Activated CD4-positive, CD25-positive, alpha-beta regulatory T cell treated with anti-CD3 and anti-CD28 coated beads, Interleukin-2, amount 50 U/mL, for 72 hours (primary cell): ENCODE measurements at regions not wholly inside any gene's neighbourhood (a gene's known extent, or its start where the extent isn't known, plus 50 kb on each side); places are given as distances from the start of the nearest gene placed in this dataset.

Experiments
- DNase-seq: peaks from one replicate; pipeline ENCODE4 v3.0.0; 2021

DNA sequence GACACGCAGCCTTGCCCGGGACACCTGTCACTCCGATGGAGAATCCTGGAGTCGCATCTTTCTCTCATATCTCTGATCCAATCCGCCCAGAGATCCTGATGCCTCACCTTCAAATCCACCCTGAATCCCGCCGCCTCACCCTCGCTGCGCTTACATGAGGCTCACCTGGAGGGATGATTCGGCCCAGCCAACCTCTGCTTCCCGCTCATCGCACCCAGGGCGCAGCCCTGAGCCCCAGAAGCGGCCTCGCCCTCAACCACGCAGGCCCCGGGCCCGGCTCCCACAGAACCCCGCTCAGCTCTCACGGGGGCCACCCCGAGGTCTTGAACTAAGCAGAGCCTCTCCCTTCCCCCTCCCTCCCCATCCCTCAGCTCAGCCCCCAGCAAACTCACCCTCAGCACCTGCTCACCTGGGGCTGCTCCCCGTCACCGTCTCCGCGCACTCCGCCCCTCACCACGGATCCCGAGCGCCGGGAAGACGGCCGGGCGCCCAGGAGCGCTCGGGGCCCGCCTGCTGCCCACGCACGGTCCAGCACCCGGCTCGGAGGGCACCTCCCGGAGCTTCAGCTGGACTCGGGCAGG lies 160.0 kb downstream of the NDUFA10 start:
- no peak for DNase-seq

DNA sequence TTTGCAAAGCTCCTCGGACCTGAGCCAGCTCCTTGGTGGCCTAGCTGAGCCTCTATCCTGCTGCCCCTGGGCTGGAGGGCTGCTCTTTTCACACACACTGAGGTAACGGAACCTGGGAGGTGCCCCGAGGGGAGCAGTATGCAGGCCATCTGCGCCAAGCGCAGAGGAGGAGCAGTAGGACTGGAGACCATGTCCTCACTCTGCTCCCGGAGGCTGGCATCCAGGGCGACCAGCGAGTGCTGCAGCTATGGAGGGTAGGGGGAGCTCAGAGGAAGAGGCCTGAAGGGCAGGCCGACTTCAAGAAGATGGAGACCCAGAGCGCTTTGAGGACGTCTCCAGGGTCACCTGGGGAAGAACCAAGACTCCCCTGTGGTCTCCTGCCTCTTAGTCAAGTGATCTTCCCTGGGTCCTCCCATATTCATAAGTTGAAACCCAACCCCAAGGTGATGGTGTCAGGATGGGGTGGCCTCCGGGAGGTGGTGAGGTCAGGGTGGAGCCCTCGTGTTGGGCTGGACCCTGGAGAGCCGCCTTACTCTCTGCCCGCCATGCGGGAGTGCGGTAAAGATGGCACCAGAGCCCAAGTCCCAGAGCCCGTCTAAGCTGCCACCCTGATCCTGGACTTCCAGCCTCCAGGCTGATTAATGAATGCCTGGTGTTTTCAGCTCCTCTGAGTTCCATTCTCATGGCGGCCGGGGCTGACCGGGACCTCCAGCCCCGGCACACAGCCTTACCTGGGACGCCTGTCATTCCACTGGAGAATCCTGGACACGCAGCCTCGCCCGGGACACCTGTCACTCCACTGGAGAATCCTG lies 160.7 kb downstream of the NDUFA10 start:
- DNase-seq, result no peak

DNA sequence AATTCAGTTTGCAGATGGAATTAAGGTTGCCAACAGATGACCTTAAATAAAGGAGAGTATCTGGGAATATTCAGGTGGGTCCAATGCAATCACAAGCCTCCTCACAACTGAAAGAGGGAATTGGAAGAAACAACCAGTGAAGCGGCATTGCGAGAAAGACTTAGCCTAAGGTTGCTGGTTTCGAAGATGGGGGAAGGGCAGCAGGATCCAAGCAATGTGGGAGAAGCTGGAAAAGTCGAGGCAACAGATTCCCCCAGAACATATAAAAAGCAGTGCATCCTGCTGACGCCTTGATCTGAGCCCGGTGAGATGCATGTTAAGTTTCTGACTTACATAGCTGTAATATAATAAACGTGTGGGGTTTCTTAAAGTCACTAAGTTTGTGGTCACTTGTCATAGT lies 162.5 kb downstream of the NDUFA10 start:
- no peak for DNase-seq

DNA sequence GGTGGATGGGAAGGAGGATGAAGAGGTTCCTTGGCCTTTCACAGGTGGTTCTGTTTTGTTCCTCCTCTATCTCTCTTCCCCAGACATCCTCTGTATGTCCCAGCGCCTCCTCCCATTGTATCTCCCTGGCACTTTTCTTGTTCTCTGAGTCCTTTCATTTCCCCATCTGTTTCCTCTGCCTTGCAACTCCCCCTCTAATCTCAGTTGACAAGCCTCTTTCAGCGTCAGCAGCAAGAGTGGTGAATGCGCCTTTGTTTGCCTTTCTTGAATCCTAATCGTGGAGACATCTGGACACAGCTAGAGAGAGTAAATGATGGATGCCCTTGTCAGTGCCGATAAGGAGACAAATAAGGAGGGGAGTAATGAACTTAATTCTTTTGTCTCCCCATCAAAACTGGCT lies 167.0 kb downstream of the NDUFA10 start:
- no peak for DNase-seq

DNA sequence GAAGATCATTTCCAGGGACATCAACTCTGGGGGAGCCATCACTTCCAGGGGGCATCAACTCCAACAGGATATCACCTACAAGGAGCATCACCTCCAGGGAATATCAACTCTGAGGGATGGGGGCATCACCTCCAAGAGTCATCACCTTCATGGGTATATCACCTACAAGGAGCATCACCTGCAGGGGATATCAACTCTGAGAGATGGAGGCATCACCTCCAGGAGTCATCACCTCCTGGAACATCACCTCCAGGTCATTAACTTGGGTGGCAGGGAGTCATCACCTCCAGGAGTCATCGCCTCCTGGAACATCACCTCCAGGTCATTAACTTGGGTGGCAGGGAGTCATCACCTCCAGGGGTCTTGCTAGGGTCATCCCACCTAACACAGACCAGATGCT lies 167.6 kb downstream of the NDUFA10 start:
- DNase-seq, result no peak

DNA sequence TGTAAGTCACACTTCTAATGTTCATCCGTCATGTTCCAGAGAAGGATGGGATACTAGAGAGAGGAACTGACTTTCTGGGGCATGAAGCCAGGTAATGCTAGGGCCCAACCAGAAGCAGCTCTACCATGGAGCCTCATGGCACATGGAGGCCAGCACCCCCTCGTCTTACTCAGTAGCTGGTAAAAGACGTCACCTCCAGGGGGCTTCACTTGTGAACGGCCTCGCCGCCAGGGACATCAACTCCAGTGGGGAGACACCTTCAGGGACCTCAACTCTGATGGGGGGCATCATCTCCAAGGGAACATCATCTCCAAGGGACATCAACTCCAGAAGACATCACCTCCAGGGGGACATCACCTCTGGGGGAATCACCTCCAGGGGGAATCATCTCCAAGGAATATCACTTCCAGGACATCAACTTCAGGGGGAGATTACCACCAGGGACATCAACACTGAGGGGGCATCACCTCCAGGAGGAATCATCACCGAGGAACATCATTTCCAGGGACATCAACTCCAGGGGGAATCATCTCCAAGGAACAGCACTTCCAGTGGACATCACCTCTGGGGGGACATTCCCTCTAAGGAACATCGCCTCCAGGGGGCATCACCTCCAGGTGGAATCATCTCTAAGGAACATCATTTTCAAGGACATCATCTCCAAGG lies 168.4 kb downstream of the NDUFA10 start:
- DNase-seq, result no peak

DNA sequence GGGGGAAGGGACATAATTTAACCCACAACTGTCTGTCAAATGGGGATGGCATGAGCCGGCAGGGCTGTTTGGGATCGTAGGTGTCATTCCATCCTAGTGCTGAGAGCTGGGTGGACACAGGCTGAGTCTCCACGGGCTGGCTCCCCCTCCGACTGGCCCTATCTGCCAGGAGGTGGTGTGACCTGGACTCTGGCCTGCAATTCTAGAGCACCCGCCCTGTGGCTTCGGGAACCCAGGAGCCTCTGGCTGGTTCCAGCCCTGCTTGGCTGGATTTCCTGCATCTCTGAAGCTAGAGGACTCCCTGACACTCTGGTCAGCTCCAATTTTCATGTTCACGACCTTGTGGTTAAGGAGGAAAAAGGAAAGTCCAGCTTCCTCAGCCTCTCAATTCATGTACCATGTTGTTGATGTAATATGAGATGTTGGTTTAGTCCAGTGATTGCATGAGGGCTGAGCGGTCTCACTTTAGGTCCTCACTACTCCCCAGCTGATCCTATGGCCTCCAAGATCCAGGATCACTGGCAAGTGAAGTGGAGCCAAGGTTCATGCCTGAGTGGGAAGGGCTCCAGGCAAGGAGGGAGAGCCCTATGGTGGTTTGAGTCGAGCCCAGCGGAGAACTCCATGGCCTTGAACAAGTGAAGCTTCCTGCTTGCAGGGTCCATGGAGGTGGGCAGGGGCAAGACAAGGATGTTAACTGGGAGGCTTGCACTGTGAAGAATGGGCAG lies 169.1 kb downstream of the NDUFA10 start:
- DNase-seq, result no peak

DNA sequence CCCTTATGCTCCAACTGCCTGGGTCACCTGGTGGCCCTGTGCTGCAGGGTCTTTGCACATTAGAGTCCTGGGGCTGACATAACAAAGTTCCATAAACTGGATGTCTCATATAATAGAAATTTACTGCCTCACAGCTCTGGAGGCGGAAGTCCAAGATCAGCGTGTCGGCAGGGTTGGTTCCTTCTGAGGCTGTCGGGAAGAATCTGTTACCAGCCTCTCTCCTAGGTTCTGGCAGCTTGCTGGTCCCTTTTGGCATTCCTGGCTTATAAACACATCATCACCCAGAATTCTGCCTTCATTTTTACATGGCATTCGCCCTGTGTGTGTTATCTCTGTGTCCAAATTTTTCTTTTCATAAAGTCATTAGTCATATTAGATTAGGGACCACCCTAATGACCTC lies 170.5 kb downstream of the NDUFA10 start:
- no peak for DNase-seq

DNA sequence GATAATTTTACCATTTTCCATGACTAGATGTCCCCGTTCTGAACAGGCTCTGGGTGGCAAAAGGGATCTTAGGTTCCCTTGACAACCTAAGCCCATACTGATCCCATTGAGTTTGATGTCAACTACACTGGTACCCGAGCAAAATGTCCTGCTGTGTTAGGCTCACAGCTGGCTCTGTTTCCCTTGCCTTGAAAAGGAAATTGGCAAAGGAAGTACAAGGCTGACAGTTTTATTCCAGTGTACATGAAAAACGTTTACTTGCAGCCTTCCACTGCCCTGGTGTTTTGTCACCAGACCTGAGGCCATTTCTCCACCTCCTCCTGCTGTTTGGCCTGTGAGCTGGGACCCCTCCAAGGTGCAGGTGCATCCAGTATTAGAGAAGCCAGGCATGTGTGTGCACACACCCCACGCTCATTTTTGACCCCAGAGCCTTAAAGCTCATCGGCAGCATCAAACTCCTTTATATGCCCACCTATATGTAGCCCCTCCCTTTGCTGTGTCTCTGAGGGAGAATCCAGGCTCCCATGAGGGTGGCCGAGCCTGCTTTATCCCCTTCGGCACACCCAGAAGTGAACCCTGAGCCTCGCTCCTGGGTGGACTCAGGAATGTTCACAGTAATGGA lies 171.3 kb downstream of the NDUFA10 start:
- no peak for DNase-seq

DNA sequence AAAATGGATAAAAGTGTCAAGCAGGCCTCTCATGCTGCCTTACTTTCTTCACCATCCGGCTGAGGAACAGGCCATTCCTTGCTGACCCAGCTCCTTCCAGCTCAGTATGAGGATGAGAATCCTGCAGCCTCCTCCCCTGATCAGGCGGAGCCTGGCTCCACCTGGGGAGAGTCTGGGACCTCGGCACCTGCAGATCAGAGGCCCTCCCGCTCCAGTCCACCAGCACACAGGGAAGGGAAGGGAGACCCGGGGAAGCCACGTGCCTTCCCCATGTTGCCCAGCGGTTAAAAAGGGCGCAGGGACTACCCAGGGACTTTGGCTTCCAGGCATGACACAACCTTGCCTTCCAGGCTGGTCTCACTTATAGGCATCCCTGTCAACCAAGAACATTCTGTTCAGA lies 172.0 kb downstream of the NDUFA10 start:
- DNase-seq, result no peak

DNA sequence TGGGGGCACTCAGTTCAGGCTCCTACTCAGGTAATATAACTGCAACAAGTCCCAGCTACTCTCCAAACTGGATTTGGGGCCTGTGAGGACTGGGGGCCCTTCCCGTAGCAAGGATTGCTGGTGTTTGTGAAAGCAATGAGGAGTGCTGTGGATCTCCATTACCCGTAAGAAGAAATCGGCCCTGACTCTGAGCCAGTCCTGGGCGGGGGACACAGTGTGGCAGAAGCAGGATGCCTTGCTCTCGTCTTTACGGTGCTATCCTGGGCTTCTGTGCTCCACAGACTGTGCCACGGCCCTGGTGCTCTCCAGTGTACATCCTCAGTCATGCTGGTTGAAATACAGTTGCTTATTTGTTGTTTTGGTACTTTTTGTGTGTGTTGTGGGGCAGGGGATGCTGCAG lies 172.9 kb downstream of the NDUFA10 start:
- DNase-seq, result no peak

DNA sequence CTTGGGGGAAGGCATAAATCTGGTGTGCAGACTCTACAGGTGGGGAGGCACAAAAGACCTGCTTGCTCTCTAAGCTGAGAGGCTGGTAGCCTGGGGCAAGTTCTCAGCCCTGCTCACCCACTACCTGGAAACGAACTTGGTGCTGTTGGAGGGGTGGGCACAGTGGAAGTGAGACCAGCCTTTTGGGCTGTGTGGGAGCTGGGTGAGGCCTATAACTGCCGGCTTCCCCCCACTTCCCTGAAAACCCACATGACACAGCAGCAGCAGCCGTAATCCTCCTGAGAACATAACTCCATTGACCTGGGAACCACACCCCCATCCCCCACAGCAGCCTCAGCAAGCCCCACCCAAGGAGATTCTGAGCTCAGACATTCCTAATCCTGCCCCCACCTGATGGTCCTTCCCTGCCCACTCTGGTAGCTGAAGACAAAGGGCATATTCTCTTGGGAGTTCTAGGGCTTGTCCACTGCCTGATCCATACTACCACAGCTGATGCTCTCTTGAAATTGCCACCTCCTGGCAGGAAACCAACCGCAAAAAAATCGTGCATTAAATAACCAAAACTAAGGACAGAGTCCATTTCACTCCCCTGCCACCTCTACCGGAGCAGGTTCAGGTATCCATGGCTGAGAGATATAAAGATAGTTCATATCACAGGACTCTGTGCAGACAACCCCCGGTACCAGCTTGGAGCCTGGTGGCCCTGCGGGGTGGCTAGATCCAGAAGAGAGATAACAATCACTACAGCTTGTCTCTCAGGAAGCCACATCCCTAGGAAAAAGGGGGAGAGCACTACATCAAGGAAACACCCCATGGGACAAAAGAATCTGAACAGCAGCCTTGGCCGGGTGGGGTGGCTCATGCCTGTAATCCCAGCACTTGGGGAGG lies 178.1 kb downstream of the NDUFA10 start:
- DNase-seq, result no peak

DNA sequence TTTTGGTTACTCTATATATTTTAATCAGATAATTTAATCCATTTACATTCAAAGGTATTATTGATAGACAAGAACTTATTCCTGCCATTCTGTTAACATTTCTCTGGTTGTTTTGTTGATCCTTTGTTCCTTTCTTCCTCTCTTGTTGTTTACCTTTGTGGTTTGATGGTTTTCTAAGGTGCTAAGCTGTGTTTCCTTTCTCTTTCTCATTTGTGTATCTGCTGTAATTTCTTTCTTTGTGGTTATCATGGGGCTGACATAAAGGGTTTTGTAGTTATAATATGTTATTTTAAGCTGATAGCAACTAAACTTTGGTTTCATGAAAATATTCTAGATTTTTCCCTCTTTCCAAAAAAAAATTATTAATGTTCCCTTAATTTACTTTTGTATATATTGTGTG lies 179.2 kb downstream of the NDUFA10 start:
- DNase-seq, result no peak

DNA sequence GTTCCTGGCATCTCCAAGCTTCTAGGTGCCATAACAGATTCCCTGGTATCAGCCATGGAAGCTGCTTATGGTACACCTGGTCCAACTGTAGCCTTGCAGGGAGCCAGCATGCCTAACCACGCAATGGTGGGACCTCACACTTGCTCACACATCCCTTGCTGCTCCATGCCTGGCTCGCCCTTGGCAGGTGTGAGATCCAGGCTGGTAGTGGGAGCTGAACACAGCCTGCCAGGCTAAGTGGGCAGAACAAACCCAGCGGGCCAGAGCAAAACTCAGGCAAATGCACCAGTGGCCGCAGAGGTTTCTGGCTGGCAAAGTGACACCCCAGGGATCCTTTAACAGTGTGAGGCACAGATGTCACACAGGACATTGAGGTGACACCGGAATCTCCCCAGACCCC lies 185.8 kb downstream of the NDUFA10 start:
- DNase-seq, result no peak

DNA sequence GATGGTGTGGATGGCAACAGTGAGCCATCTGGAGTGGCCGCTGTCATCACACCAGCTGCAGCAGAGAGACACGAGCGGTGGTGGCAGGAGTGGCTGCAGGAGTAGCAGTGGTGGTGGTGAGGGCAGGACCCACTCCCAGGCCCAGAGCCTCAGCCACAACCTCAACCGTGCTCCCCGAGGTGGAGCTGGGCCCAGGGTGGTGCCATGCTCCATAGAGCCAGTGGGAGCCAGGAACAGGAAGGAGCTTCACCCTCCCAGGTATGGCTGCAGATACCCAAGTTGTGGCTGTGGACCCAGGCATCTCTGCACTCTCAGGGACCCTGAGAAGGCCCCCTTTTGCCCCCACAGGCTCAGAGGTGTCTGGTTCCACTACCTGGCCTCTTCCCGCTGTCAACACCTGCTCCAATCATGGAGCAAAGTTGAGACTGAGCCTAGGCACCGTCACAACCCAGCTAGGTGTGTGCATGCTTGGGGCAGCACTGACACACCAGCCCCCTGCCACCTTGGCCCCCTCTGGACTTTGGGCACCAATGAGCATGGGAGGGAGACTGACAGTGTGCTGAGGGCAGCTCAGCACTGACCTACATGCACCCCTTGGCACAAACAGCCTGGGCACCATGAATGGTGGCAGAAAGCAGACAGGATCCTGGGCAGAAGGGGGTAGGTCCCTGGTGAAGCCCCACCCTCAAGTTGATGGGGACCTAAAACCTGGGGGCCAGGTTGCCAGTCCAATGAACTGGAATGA lies 188.9 kb downstream of the NDUFA10 start:
- peak; percentile 8 for DNase-seq

DNA sequence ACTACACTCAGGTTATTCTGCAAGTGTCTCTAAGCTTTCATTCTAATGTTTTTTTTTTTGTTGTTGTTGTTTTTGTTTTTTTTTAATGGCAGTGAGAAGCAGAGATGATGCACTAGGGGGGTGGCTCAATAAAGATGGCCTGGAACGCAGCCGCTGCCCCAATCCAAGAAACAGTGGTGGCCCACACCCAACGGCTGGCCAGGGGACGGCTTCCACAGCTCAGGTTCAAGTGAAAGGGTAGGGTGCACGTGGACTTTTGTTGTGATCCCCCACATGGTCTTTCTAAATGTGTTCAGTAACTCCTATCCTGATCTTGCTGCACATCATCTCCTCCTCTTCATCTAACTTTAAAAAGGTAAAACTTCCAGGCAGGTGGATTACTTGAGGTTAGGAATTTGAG lies 190.1 kb downstream of the NDUFA10 start:
- peak; percentile 6 for DNase-seq

DNA sequence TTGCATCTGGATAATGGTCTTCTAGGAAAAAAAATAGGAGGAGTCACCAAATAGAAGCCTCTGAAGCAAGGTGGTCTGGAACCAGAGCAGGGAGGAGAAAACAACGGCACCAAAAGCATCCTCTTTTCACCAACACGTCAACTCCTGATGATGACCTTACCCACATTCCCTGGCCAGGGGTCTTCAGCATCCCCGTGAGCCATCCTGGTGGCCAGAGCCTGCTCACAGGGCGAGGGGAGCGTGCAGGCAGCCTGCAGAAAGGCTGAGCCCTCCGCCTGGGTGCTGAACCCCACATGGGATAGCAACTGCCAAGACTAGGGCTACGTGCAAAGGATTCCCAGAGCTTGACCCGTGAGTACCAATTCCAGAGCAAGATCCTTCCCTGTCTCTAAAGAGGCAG lies 191.0 kb downstream of the NDUFA10 start:
- peak; percentile 5 for DNase-seq

DNA sequence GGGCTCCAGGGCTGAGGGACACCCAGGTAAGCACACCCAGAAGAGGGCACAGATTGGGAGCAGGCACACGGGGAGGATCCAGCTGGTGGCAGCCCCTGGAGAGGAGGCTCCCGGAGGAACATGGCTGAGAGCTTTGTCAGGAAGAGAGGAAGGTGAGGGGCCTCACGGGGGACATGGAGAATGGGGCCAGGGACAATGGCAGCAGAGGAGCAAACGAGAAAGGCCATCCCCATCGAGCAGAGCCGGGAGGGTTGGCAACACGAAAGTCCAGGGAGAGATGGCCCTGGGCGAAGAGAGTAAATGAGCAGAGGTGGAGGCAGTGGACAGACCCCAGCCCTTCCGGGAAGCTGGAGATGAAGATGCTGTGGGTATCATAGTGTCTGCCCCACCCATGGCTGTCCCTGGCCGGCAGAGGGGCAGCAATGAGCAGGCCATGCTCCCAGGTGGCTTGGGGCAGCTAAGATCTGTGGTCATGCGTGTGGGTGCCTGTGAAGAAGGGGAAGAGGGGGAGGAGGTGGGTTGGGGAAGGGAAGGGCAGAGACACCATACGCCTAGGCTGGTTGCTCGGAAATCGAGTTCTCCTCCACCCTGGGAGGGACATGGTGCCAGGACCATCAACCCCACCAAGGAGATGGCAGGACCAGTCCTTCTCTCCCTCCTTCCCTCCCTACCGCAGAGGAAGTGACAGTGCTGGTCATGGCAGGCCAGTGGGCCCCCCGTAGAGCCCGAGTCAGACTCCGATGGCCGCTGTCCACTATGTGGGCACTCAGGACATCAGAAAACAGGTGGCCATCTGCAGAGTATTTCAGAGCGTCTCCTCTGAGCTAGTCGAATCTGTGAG lies 191.7 kb downstream of the NDUFA10 start:
- DNase-seq, result peak; percentile 19

DNA sequence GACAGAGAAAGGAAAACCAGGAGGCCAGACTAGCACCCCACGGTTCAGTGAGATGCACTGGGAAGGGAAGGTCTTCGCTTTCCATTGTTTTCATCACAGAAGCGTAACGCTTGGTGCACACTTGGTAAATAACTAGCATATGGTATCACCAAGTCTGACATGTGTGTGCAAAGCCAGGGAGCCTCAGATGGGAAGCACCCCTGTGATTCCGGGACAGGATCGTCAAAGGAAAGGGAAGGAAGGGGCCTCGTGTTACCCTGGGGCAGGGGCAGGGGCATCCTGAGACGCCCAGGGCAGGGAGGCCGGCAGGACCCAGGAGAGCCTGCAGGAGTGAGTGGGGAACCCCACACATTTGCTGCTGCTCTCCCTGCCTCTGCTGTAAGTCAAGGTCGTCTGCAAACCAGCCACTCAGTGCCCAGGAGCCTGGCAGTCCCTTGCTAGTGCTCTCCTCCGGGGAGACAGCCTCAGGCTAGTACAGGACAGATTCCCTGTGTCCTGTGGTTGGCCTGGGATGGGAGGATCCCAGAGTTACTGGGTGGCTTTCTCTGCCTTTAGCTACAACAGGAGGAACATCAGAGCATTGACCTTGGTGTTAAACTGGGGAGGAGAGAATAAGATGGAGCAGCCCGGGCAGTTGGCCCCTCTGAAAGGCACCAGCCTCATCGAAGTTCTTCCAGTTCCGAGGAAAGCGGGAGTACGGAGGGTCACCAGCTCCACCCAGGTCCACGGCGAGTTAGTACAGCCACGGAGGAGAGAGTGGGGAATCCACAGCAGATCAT lies 192.5 kb downstream of the NDUFA10 start:
- peak; percentile 22 for DNase-seq
